Adipocyte (in vitro differentiated cells): ENCODE measurements at regions not wholly inside any gene's neighbourhood (a gene's known extent, or its start where the extent isn't known, plus 50 kb on each side); places are given as distances from the start of the nearest gene placed in this dataset.

Experiments used
- DNase-seq: peaks from one replicate; pipeline ENCODE4 v3.0.0-alpha.2; 2015; ENCODE audit warnings: low read depth
- H3K27me3 ChIP-seq: replicated peaks from 2 replicates; pipeline ENCODE4 v1.7.0; 2013; ENCODE audit warnings: mild to moderate bottlenecking, low read length, moderate library complexity; ENCODE audit not compliant: control insufficient read depth, insufficient read depth
- H3K36me3 ChIP-seq: 2 replicates; pipeline ENCODE4 v1.7.0; 2013; ENCODE audit warnings: low read length, mild to moderate bottlenecking, moderate library complexity; ENCODE audit not compliant: control insufficient read depth, insufficient read depth, severe bottlenecking
- H3K4me1 ChIP-seq: 2 replicates; pipeline ENCODE4 v1.7.0; 2013; ENCODE audit warnings: mild to moderate bottlenecking, low read length, moderate library complexity; ENCODE audit not compliant: control insufficient read depth, insufficient read depth
- H3K4me3 ChIP-seq: 2 replicates; pipeline ENCODE4 v1.7.0; 2013; ENCODE audit warnings: mild to moderate bottlenecking, low read length, moderate library complexity
- H3K9ac ChIP-seq: 2 replicates; pipeline ENCODE4 v1.7.0; 2013; ENCODE audit warnings: mild to moderate bottlenecking, low read length, moderate library complexity
- H3K9me3 ChIP-seq: 2 replicates; pipeline ENCODE4 v1.7.0; 2013; ENCODE audit warnings: mild to moderate bottlenecking, low read length, moderate library complexity; ENCODE audit not compliant: control insufficient read depth

- H3K4me1 ChIP-seq: peaks cover 6% of the 10 kb centered on the region
- H3K9me3 ChIP-seq: no peaks in the 10 kb centered on the region
- DNase-seq: no peak
- H3K9ac ChIP-seq: no peak overlapping the region
- no peaks in the 10 kb centered on the region for H3K27me3 ChIP-seq
- no peaks in the 10 kb centered on the region for H3K36me3 ChIP-seq
- H3K4me3 ChIP-seq: no peak overlapping the region
Observed at GRCh38 chr5:109487753-109488420, 78.1 kb upstream of the PJA2 start.

- Histone ChIP-seq H3K4me3 (no peak overlapping the region), H3K27me3 (no peaks in the 10 kb centered on the region), H3K4me1 (peaks cover 6% of the 10 kb centered on the region), H3K9ac (no peak overlapping the region), H3K36me3 (no peaks in the 10 kb centered on the region), H3K9me3 (no peaks in the 10 kb centered on the region)
- DNase-seq: no peak
Observed at GRCh38 chr5:109486200-109486804, 76.5 kb upstream of the PJA2 start.

- H3K4me3 ChIP-seq: no peak overlapping the region
- H3K9me3 ChIP-seq: no peaks in the 10 kb centered on the region
- H3K9ac ChIP-seq: no peak overlapping the region
- H3K4me1 ChIP-seq: peaks cover 6% of the 10 kb centered on the region
- no peaks in the 10 kb centered on the region for H3K36me3 ChIP-seq
- peak; percentile 20 for DNase-seq
- H3K27me3 ChIP-seq: no peaks in the 10 kb centered on the region
Observed at GRCh38 chr5:109485030-109485429, 75.3 kb upstream of the PJA2 start.

- Histone ChIP-seq H3K4me1 (peaks cover 6% of the 10 kb centered on the region), H3K9me3 (no peaks in the 10 kb centered on the region), H3K4me3 (no peak overlapping the region), H3K9ac (no peak overlapping the region), H3K27me3 (no peaks in the 10 kb centered on the region), H3K36me3 (no peaks in the 10 kb centered on the region)
- no peak for DNase-seq
Observed at GRCh38 chr5:109484597-109484996, 74.8 kb upstream of the PJA2 start.

- no peaks in the 10 kb centered on the region for H3K27me3 ChIP-seq
- no peaks in the 10 kb centered on the region for H3K9me3 ChIP-seq
- DNase-seq: no peak
- no peak overlapping the region for H3K9ac ChIP-seq
- H3K4me1 ChIP-seq: peaks cover 6% of the 10 kb centered on the region
- H3K4me3 ChIP-seq: no peak overlapping the region
- no peaks in the 10 kb centered on the region for H3K36me3 ChIP-seq
Observed at GRCh38 chr5:109483395-109483971, 73.7 kb upstream of the PJA2 start.

GRCh38 chr5:109482748-109483147, 73.0 kb upstream of the PJA2 start:
- H3K4me3 ChIP-seq: no peak overlapping the region
- no peak for DNase-seq
- H3K9ac ChIP-seq: no peak overlapping the region
- H3K4me1 ChIP-seq: peaks cover 6% of the 10 kb centered on the region
- H3K36me3 ChIP-seq: no peaks in the 10 kb centered on the region
- no peaks in the 10 kb centered on the region for H3K27me3 ChIP-seq
- H3K9me3 ChIP-seq: no peaks in the 10 kb centered on the region

- Histone ChIP-seq H3K4me1 (no peaks in the 10 kb centered on the region), H3K9me3 (no peaks in the 10 kb centered on the region), H3K9ac (no peak overlapping the region), H3K4me3 (no peak overlapping the region), H3K36me3 (no peaks in the 10 kb centered on the region), H3K27me3 (no peaks in the 10 kb centered on the region)
- DNase-seq: peak; percentile 66
Observed at GRCh38 chr5:109479260-109479860, 69.6 kb upstream of the PJA2 start.

GRCh38 chr5:109478830-109479229, 69.1 kb upstream of the PJA2 start:
- no peaks in the 10 kb centered on the region for H3K9me3 ChIP-seq
- DNase-seq: no peak
- no peak overlapping the region for H3K4me3 ChIP-seq
- H3K9ac ChIP-seq: no peak overlapping the region
- no peaks in the 10 kb centered on the region for H3K27me3 ChIP-seq
- no peaks in the 10 kb centered on the region for H3K4me1 ChIP-seq
- H3K36me3 ChIP-seq: no peaks in the 10 kb centered on the region

- no peak for DNase-seq
- Histone ChIP-seq H3K27me3 (no peaks in the 10 kb centered on the region), H3K9ac (no peak overlapping the region), H3K9me3 (no peaks in the 10 kb centered on the region), H3K36me3 (no peaks in the 10 kb centered on the region), H3K4me3 (no peak overlapping the region), H3K4me1 (no peaks in the 10 kb centered on the region)
Observed at GRCh38 chr5:109476292-109476691, 66.5 kb upstream of the PJA2 start.

GRCh38 chr5:109469896-109470662, 60.3 kb upstream of the PJA2 start:
- H3K36me3 ChIP-seq: no peaks in the 10 kb centered on the region
- H3K9ac ChIP-seq: no peak overlapping the region
- no peaks in the 10 kb centered on the region for H3K9me3 ChIP-seq
- no peaks in the 10 kb centered on the region for H3K27me3 ChIP-seq
- DNase-seq: no peak
- peaks cover 5% of the 10 kb centered on the region for H3K4me1 ChIP-seq
- no peak overlapping the region for H3K4me3 ChIP-seq
